ENCODE measurements at regions not wholly inside any gene's neighbourhood (a gene's known extent, or its start where the extent isn't known, plus 50 kb on each side); places are given as distances from the start of the nearest gene placed in this dataset.

- POLR2A ChIA-PET, result no interaction called here
- CTCF ChIA-PET, result no interaction called here
Measured at GRCh38 chr1:80779275-80779674, 1021.5 kb upstream of the ADGRL2 start.

- ChIA-PET CTCF (no interaction called here), POLR2A (no interaction called here)
Measured at GRCh38 chr1:80778094-80778840, 1022.5 kb upstream of the ADGRL2 start.

DNA sequence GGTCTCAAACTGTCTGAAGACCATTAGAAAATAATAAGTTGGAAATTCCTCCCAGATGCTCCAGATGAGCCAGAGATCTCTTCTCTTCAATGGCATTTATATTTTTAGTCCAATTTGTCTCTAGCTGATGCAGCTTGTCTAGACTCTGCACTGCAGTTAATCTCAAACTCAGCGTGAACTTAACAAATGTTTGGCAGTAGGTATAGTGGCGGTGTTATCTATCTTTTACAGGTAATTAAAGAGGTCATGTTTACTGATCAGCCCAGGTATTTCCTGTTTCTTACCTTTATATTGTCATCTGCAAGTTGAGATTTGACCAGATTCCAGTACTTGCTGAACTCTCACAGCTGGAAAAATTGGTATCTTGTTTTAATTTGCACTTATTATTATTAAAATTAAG, 1024.5 kb upstream of the ADGRL2 start:
- ChIA-PET CTCF (no interaction called here), POLR2A (no interaction called here)

DNA sequence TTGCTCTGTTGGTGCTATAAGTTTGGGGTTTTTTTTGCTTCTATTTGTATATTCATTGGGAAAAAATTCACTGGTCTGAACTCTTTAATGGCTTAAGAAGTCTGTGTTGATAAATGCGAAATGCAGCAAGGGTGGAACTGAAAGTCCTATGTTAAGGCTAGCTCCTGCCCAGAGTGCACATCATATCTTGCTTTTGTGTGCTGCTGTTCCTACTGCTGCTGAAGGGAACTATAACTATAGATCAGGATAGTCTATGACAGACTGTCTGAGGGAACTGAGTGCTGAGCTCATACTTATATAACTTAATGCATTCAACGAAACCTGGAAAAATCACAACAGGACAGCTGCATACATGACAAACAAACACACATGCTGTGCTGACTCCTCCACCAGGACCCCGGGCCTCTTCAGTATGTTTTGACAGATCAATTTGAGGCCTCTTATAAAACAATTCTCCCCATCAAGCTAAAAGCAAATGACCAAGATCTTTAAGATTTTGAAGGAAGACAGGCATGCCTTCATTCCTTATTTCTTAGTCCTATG, 1031.5 kb upstream of the ADGRL2 start:
- ChIA-PET POLR2A (no interaction called here), CTCF (no interaction called here)

DNA sequence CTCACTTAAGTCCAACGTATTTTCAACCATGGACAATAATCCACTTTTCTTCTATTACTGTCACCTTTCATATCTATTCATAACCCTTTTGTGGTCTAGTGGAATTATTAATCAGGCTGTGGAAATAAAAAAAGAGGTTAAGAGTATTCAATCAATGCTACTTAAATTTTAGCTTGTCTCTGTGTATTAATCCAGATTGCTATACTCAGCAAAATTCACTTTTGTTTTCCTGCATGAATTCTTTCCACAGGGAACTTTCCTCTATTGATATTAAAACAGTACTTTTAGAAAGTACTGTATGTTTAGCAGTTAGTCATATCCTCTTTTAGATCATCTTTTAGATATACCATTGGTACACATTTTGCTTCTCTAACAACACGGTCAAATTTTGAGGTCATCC, 1033.0 kb upstream of the ADGRL2 start:
- POLR2A ChIA-PET, result no interaction called here
- CTCF ChIA-PET, result no interaction called here

- POLR2A ChIA-PET, result no interaction called here
- CTCF ChIA-PET, result no interaction called here
Measured at GRCh38 chr1:80759354-80759753, 1041.4 kb upstream of the ADGRL2 start.

DNA sequence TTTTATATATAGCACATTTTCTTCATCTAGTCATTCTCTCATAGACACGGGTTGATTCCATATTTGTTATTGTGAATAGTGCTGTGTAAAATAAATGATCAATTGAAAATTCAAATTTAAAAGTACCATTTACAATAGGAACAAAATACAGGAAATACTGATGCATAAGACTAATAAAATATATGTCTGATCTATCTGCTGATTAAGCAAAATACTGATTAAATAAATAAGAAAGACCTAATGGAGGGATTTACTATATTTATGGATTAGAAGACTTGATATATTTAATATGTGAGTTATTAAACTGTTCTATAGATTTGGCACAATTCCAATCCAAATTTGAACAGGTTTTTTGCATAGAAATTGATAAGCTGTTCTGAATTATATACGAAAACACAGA, 1044.8 kb upstream of the ADGRL2 start:
- CTCF ChIA-PET, result no interaction called here
- POLR2A ChIA-PET, result no interaction called here

GRCh38 chr1:80751204-80751603, 1049.5 kb upstream of the ADGRL2 start:
- ChIA-PET CTCF (no interaction called here), POLR2A (no interaction called here)

GRCh38 chr1:80731241-80731894, 1069.4 kb upstream of the ADGRL2 start:
- POLR2A ChIA-PET, result no interaction called here
- CTCF ChIA-PET, result no interaction called here

DNA sequence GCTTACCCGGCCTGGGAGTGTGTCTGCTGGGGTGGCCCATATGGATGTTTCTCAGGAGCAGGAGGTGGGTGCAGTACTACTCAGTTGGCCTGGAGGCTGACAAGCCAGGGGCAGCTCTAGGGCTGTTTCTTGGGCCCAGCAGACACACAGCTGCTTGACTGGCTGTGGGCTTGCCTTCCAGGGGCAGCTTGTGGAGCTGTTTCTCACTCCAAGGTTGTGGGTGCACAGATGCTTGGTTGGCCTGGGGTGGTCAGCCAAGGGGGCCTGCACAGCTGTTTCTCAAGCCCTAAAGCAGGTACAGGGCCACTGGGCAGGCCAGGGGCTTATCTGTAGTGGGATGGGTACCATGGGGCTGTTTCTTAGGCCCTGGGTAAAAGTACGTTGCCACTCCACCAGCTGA, 1078.1 kb upstream of the ADGRL2 start:
- POLR2A ChIA-PET, result no interaction called here
- CTCF ChIA-PET, result no interaction called here

GRCh38 chr1:80706526-80706925, 1094.2 kb upstream of the ADGRL2 start:
- ChIA-PET CTCF (no interaction called here), POLR2A (no interaction called here)

DNA sequence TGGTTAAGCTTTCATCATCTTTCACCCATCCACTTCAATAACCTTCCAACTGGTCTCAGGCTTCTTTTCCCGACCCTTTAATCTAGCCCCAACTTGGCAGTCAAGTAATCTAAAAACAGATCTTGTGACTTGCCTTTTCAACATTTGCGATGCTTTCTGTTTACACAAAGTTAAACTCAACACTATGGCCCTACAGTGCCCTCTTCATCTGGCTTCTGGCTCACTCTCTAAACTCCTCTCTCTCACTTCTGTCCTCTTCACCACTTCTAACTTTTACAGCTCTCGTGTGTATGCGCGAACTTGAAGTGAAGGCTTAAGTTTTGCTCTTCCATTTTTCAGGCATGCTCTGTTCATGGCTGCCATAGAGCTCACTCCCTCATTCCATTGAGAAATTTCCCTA, 1122.3 kb upstream of the ADGRL2 start:
- ChIA-PET POLR2A (no interaction called here), CTCF (no interaction called here)

DNA sequence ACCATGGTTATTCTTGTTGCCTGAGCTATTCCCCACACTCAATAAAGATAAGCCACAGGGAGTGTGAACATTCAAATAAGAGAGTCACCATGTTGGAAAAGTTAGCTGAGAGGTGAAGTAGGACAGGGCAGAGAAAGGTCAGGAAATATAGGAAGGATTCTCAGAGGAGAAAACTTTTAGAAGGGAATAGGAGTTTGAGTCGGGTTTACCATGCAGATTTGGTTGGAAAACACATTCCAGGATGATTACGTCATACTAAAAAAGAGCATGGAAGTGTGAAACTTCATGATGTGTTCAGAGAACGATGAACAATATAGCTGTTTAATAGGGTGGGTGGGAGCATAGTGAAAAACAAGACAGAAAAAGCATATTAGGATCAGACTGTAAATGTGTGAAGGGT, 1125.3 kb upstream of the ADGRL2 start:
- CTCF ChIA-PET, result no interaction called here
- POLR2A ChIA-PET, result no interaction called here

DNA sequence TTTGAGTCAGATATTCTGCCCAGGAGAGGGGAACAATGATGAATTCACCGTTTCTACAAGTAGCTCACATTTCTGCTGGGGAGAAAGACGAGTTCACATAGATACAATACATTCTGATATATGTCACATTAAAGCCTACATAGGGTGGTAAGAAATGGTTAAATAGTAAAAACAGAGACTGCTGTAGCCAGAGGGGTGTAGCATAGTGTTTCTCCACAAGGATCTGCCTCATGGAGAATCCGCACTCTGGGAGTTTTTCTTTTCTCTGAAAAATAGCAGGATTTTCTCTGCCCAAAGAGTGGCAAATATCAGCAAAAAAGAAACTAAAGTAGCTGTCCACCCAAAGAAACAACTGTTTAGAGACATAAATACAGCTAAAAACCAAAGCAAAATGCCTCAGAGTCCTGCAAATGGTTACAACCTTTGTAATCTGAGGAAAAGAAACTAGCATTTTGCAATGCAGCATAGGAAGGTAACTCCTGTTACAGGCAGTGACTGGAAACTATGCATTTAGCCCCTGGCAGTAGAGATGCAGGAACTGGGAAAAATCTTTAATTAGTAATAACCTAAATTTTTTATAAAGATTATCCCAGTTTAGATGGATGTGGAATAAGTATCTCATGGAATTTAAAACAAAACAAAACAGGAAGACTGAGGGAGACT, 1126.7 kb upstream of the ADGRL2 start:
- CTCF ChIA-PET, result no interaction called here
- POLR2A ChIA-PET, result no interaction called here

DNA sequence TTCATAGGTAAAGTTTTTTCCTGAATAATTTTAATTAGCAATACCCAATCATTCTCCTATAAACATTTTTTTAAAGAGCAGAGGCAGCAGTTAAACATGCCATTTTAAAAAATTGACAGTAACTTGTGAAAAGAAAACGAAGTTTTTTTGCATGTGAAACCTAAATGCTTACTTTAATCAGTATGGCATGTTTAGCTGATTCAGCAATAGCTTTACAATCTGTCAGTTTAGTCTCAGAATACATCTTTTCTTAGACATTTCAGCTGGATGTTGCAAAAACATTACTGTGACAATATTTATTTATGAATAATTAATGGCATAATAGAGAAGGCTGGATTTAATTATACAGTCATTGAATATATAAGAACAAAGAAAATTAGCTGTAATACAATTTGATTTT, 1132.4 kb upstream of the ADGRL2 start:
- CTCF ChIA-PET, result no interaction called here
- POLR2A ChIA-PET, result no interaction called here

GRCh38 chr1:80666073-80666472, 1134.7 kb upstream of the ADGRL2 start:
- ChIA-PET CTCF (no interaction called here), POLR2A (no interaction called here)

DNA sequence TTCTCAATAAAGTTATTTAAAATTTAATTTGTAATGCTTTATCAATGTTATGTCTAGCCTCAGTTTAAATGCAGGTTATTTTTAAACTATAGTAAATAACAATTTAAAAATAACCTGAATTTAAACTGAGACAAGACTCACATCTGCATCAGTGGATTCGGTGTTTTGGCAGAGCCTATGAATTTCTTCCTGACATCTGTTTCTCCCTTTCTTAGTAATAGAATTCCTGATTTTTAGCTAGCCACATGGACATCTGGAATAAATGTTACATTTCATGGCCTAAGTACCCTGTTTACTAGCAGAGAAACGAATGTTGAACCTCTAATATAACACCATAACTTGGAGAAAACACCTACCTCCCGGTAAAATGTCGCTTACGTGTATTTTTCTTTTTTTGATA, 1141.6 kb upstream of the ADGRL2 start:
- CTCF ChIA-PET, result no interaction called here
- POLR2A ChIA-PET, result no interaction called here

GRCh38 chr1:80657707-80658106, 1143.0 kb upstream of the ADGRL2 start:
- POLR2A ChIA-PET, result no interaction called here
- CTCF ChIA-PET, result no interaction called here

GRCh38 chr1:80657044-80657643, 1143.6 kb upstream of the ADGRL2 start:
- ChIA-PET CTCF (no interaction called here), POLR2A (no interaction called here)

DNA sequence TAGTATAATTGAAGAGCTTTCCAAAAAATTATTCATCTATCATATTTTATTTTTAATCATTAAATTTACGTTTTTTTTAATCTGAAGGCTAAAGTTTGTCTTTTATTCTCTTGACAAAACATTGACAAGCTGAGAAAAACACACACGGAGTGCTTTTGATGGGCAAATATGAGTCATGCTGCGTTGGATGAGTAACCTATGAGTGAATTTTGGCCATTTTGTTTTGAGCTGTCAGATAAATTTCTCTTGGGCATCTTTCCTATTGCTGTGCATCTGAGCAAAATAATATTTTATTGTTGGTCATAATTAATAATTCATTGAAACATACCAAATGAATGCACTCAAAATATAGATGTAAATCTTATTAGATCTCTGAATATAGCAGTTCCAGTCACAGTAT, 1144.1 kb upstream of the ADGRL2 start:
- ChIA-PET CTCF (no interaction called here), POLR2A (no interaction called here)

DNA sequence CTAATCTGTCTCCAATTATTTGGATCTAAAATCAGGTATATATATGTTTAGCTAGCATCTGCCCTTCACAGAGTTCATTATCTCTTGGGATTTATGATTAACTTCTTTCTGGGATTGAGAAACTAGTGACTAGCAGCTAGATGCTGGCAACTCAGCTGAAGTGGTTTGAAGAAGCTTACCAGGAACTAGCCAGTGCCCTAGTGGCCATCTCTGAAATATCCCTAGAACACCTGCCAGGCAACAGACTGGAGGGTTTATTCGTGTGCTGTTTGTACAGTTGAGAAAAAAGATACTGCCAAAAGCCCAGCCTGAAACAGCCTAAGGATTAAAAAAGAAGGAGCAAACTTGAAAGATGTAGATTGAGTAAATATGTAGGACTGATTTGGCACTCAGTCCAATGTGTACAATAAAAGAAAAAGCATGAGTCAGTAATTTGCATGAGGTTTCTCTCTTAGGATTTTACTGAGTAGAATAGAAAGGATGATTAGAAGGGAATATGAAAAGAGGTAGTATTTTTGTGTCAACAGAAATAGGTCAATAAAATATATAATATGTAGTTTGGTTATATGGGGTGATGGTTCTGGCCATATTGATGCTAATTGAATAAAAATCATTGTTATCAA, 1144.6 kb upstream of the ADGRL2 start:
- POLR2A ChIA-PET, result no interaction called here
- CTCF ChIA-PET, result no interaction called here
